Esophagus muscularis mucosa (tissue), 4 donors: ENCODE measurements at regions not wholly inside any gene's neighbourhood (a gene's known extent, or its start where the extent isn't known, plus 50 kb on each side); places are given as distances from the start of the nearest gene placed in this dataset.

Experiments
- DNase-seq: peaks from one replicate; pipeline ENCODE4 v3.0.0-alpha.2; 2017; ENCODE audit errors: extremely low spot score
- H3K27ac ChIP-seq, 4 donors: fragments of 200-600 bp; sonication (generic); replicated peaks in 1 of 4; 1 replicate in 3 of 4; 2 replicates in 1 of 4; pipeline ENCODE4 v1.5.1; 2016 to 2019; ENCODE audit warnings: mild to moderate bottlenecking in 1 of 4
- H3K27me3 ChIP-seq, 4 donors: fragments of 200-600 bp; sonication (generic); one replicate each; pipeline versions ENCODE4 v1.5.1 to v1.6.0; 2016 to 2019
- H3K36me3 ChIP-seq, 4 donors: fragments of 200-600 bp; sonication (generic); one replicate each; pipeline ENCODE4 v1.5.1; 2016 to 2019
- H3K4me1 ChIP-seq, 4 donors: fragments of 200-600 bp; sonication (generic); one replicate each; pipeline ENCODE4 v1.5.1; 2016 to 2019
- H3K4me3 ChIP-seq, 4 donors: fragments of 200-600 bp; sonication (generic); 1 replicate in 2 of 4; 2 replicates in 2 of 4; pipeline ENCODE4 v1.5.1; 2016 to 2019; ENCODE audit warnings: mild to moderate bottlenecking in 4 of 4, moderate library complexity in 1 of 4
- H3K9me3 ChIP-seq, 4 donors: fragments of 200-600 bp; sonication (generic); 1 replicate in 3 of 4; 2 replicates in 1 of 4; pipeline ENCODE4 v1.5.1; 2016 to 2019
- EP300 ChIP-seq: sonication (generic); formaldehyde crosslinking; IDR thresholded peaks from one replicate; pipeline ENCODE4 v1.6.1; 2017; ENCODE audit warnings: antibody characterized with exemption
- POLR2A ChIP-seq: fragments of 450-650 bp; IDR thresholded peaks from one replicate; pipeline ENCODE4 v1.6.1; 2017; ENCODE audit warnings: antibody characterized with exemption, moderate library complexity, mild to moderate bottlenecking, low read depth
- POLR2AphosphoS5 ChIP-seq, 2 donors: sonication (generic); formaldehyde crosslinking; IDR thresholded peaks; one replicate each; pipeline ENCODE4 v1.6.1; 2017; ENCODE audit warnings: antibody characterized with exemption in 2 of 2
- WGBS: methylation state at CpG from one replicate; pipeline ENCODE4 v1.1.5; 2018; 5-methylcytosine and 5-hydroxymethylcytosine counted together
- intact Hi-C: fragments of 100-400 bp; cut with DNase I; formaldehyde crosslinking; loops from one replicate; pipeline ENCODE4 v1.15.1; 2023
- TF ChIP-seq, protein P1 (sequence below), 3 experiments: fragments of 200-600 bp in 2 of 3; fragments of 450-650 bp in 1 of 3; sonication (generic) in 2 of 3; IDR thresholded peaks; one replicate each; pipeline ENCODE4 v1.5.1; 2017 to 2019; ENCODE audit warnings: antibody characterized with exemption in 3 of 3, mild to moderate bottlenecking in 2 of 3, moderate library complexity in 1 of 3

DNA sequence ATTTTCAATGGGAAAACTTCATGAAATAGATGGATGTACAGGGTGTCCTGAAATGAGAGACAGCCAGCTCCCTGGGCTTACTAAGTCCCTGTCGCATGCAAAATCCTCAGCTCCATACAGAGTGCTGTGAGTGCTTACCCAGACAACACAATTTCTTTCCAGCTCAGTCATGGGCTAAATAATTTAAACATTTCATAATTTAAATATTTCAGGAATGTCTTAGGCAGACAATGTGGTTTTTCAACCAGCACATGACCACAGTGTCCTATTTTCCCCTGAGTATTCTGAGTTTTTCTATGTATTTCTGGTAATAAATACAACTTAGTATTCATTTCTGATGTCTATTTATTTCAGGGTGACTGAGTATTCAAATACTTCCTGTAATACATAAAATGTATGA lies 188.5 kb upstream of the SNX2 start:
- no peaks in the 10 kb centered on the region for H3K9me3 ChIP-seq
- intact Hi-C loops: no loop called here
- 59% methylated on average over 1 of the region's 1 CpG for WGBS

DNA sequence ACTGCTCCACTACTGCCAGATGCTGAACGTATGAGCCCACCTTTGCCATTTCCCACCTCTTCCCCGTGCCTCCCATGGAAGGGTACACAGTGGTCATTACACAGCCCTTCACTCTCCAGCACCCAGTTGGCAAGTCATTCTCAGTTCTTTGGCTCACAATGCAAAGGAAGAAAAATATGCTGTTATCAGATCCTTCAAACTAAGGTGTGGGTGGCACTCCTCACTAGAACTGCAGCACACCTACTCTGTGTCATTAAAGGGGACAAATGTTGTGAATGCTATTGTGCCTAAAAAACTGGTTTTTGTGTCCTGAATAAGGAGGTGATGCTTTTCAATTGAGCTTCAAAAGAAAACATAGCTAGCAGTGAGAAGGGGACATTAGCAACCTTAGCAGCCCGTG lies 183.1 kb upstream of the SNX2 start:
- no peak overlapping the region for H3K4me3 ChIP-seq
- H3K9me3 ChIP-seq: no peaks in the 10 kb centered on the region
- no peaks in the 10 kb centered on the region for H3K27me3 ChIP-seq
- H3K4me1 ChIP-seq: no peaks in the 10 kb centered on the region
- WGBS: 94% methylated on average over 3 of the region's 3 CpGs
- intact Hi-C loops: no loop called here
- no peaks in the 10 kb centered on the region for H3K36me3 ChIP-seq
- TF ChIP-seq POLR2AphosphoS5 (IDR thresholded peaks at IDR 0.05): no peak
- TF ChIP-seq, protein P1, sequence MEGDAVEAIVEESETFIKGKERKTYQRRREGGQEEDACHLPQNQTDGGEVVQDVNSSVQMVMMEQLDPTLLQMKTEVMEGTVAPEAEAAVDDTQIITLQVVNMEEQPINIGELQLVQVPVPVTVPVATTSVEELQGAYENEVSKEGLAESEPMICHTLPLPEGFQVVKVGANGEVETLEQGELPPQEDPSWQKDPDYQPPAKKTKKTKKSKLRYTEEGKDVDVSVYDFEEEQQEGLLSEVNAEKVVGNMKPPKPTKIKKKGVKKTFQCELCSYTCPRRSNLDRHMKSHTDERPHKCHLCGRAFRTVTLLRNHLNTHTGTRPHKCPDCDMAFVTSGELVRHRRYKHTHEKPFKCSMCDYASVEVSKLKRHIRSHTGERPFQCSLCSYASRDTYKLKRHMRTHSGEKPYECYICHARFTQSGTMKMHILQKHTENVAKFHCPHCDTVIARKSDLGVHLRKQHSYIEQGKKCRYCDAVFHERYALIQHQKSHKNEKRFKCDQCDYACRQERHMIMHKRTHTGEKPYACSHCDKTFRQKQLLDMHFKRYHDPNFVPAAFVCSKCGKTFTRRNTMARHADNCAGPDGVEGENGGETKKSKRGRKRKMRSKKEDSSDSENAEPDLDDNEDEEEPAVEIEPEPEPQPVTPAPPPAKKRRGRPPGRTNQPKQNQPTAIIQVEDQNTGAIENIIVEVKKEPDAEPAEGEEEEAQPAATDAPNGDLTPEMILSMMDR (IDR thresholded peaks at IDR 0.05): no peak
- TF ChIP-seq EP300: no peak
- no peak for TF ChIP-seq POLR2A
- DNase-seq: no peak
- no peak overlapping the region for H3K27ac ChIP-seq

More for the DNA sequence above, 188.5 kb upstream of the SNX2 start:
- H3K4me1 ChIP-seq: no peaks in the 10 kb centered on the region
- H3K27ac ChIP-seq: no peak overlapping the region
- H3K36me3 ChIP-seq: no peaks in the 10 kb centered on the region
- TF ChIP-seq EP300 (no peak), POLR2AphosphoS5 (IDR thresholded peaks at IDR 0.05) (no peak), POLR2A (no peak)
- TF ChIP-seq, protein P1 (IDR thresholded peaks at IDR 0.05): no peak
- peaks cover 0 to 4% (median 0%) of the 10 kb centered on the region in 4 donors for H3K27me3 ChIP-seq
- no peak overlapping the region for H3K4me3 ChIP-seq
- no peak for DNase-seq

DNA sequence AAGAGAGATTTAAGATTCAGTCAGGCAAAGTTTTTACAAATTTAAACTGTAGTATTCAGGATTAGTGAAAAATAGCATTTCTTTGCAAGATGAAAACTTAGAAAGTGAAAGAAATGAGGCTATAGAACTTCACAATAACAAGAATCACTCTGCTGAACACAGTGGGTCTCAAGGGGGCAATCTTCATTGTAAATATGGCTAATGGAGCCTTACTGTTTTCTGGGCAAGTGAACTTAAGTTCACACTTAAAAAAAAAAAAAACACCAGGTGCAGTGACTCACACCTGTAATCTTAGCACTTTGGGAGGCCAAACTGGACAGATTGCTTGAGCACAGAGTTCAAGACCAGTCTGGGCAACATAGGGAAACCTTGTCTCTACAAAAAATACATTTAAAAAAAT lies 175.9 kb upstream of the SNX2 start:
- Histone ChIP-seq H3K4me1 (no peaks in the 10 kb centered on the region), H3K4me3 (no peak overlapping the region), H3K9me3 (peaks cover 0 to 6% (median 3%) of the 10 kb centered on the region in 4 donors), H3K36me3 (no peaks in the 10 kb centered on the region), H3K27ac (no peak overlapping the region), H3K27me3 (peaks cover 0 to 5% (median 0%) of the 10 kb centered on the region in 4 donors)
- no peak for TF ChIP-seq POLR2AphosphoS5 (IDR thresholded peaks at IDR 0.05)
- TF ChIP-seq, protein P1 (IDR thresholded peaks at IDR 0.05): no peak
- TF ChIP-seq EP300: no peak
- TF ChIP-seq POLR2A: no peak
- intact Hi-C loops: no loop called here
- no peak for DNase-seq

DNA sequence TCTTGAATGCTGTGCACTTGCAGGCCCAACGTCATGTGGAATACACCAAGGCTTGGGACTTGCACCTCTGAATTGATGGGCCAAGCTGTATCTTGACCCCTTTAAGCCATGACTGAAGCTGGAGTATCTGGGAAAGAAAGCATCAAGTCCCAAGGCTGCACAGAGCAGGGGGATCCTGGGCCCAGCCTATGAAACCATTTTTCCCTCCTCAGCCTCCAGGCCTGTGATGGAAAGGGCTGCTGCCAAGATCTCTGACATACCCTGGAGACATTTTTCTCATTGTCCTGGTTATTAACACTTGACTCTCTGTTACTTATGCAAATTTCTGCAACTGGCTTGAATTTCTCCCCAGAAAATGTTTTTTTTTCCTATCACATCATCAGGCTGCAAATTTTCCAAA lies 174.0 kb upstream of the SNX2 start:
- WGBS: 82% methylated on average over 1 of the region's 1 CpG
- no peaks in the 10 kb centered on the region for H3K4me1 ChIP-seq
- intact Hi-C loops: no loop called here
- no peak for TF ChIP-seq POLR2A
- no peak for TF ChIP-seq EP300
- TF ChIP-seq, protein P1 (IDR thresholded peaks at IDR 0.05): no peak
- TF ChIP-seq POLR2AphosphoS5 (IDR thresholded peaks at IDR 0.05): no peak
- peaks cover 0 to 5% (median 0%) of the 10 kb centered on the region in 4 donors for H3K27me3 ChIP-seq
- no peaks in the 10 kb centered on the region for H3K36me3 ChIP-seq
- peaks cover 0 to 6% (median 3%) of the 10 kb centered on the region in 4 donors for H3K9me3 ChIP-seq
- DNase-seq: peak; percentile 34
- H3K4me3 ChIP-seq: no peak overlapping the region
- no peak overlapping the region for H3K27ac ChIP-seq

DNA sequence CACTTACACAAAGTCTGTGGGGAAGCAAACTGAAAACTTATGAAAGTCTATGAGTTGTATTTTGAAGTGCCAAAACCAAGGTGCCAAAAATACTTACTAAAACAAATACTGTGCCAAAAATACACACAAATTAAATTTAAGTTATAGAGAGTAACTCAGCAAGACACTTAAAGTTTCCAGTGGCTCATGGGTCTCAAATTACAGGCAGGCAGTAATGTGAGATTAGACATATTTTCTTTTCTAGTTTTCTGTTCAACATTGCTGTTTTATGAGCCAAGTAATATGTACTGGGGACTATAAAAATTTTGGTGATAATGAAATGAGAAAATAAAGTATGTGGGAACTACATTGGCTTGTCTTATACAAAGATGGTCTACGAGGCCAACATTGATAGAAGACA lies 172.2 kb upstream of the SNX2 start:
- no peak for TF ChIP-seq EP300
- no peak for TF ChIP-seq POLR2A
- TF ChIP-seq, protein P1 (IDR thresholded peaks at IDR 0.05): no peak
- TF ChIP-seq POLR2AphosphoS5 (IDR thresholded peaks at IDR 0.05): no peak
- intact Hi-C loops: no loop called here
- H3K4me1 ChIP-seq: no peaks in the 10 kb centered on the region

More for the DNA sequence above, 172.2 kb upstream of the SNX2 start:
- 80% methylated on average over 1 of the region's 1 CpG for WGBS
- Histone ChIP-seq H3K27me3 (peaks cover 0 to 5% (median 0%) of the 10 kb centered on the region in 4 donors), H3K27ac (no peak overlapping the region), H3K9me3 (peaks cover 0 to 6% (median 3%) of the 10 kb centered on the region in 4 donors), H3K4me3 (no peak overlapping the region), H3K36me3 (no peaks in the 10 kb centered on the region)
- DNase-seq: no peak
